Stomach (tissue), 8 donors: ENCODE measurements at regions not wholly inside any gene's neighbourhood (a gene's known extent, or its start where the extent isn't known, plus 50 kb on each side); places are given as distances from the start of the nearest gene placed in this dataset.
"Not testable (repeated sequence)": the region's sequence is repeated elsewhere in the genome, so short reads cannot be mapped to it uniquely, and the experiment has no call there.

ENCODE experiments used
- DNase-seq, 2 donors: peaks; one replicate each; pipeline versions ENCODE4 v3.0.0 to v3.0.0-alpha.2; 2013 to 2019
- H3K27ac ChIP-seq, 5 donors: fragments of 200-600 bp in 4 of 5; sonication (generic) in 4 of 5; one replicate each; pipeline ENCODE4 v1.5.1; 2013 to 2019; ENCODE audit warnings: mild to moderate bottlenecking in 1 of 5, moderate library complexity in 1 of 5
- H3K27me3 ChIP-seq, 3 donors: fragments of 200-600 bp; sonication (generic); one replicate each; pipeline ENCODE4 v1.5.1; 2017 to 2019; ENCODE audit warnings: mixed run types in 1 of 3
- H3K36me3 ChIP-seq, 4 donors: fragments of 200-600 bp; sonication (generic); 1 replicate in 3 of 4; 2 replicates in 1 of 4; pipeline ENCODE4 v1.5.1; 2016 to 2019
- H3K4me1 ChIP-seq, 4 donors: fragments of 200-600 bp; sonication (generic); one replicate each; pipeline ENCODE4 v1.5.1; 2016 to 2019
- H3K4me3 ChIP-seq, 4 donors: fragments of 200-600 bp; sonication (generic) in 3 of 4; one replicate each; pipeline ENCODE4 v1.5.1; 2016 to 2019; ENCODE audit warnings: mild to moderate bottlenecking in 1 of 4
- H3K9me3 ChIP-seq, 4 donors: fragments of 200-600 bp; sonication (generic); one replicate each; pipeline ENCODE4 v1.5.1; 2016 to 2019
- EP300 ChIP-seq: sonication (generic); formaldehyde crosslinking; IDR thresholded peaks from one replicate; pipeline ENCODE4 v1.6.1; 2017; ENCODE audit warnings: antibody characterized with exemption
- POLR2A ChIP-seq, 4 donors: fragments of 450-650 bp; IDR thresholded peaks; one replicate each; pipeline ENCODE4 v1.6.1; 2016; ENCODE audit warnings: antibody characterized with exemption in 4 of 4, control low read depth in 2 of 4, mild to moderate bottlenecking in 1 of 4, moderate library complexity in 1 of 4
- POLR2AphosphoS5 ChIP-seq, 3 donors: sonication (generic); formaldehyde crosslinking; IDR thresholded peaks; one replicate each; pipeline ENCODE4 v1.6.1; 2016; ENCODE audit warnings: antibody characterized with exemption in 3 of 3
- WGBS, 5 donors: extraction: QIAGEN DNeasy Blood & Tissue Kit in 3 of 5; methylation state at CpG; one replicate each; pipeline versions ENCODE4 v1.1.5 to v1.1.7; 2013 to 2018; 5-methylcytosine and 5-hydroxymethylcytosine counted together
- intact Hi-C: fragments of 100-400 bp; cut with DNase I; formaldehyde crosslinking; loops from one replicate; pipeline ENCODE4 v1.15.1; 2023; ENCODE audit warnings: low total_unique reads
- TF ChIP-seq, protein P1 (sequence below), 7 experiments: fragments of 450-650 bp in 4 of 7; fragments of 200-600 bp in 3 of 7; sonication (generic) in 3 of 7; IDR thresholded peaks; one replicate each; pipeline ENCODE4 v1.5.1; 2016 to 2019; ENCODE audit warnings: antibody characterized with exemption in 7 of 7, control low read depth in 2 of 7, mild to moderate bottlenecking in 1 of 7
- donor health status: healthy with polysubstance abuse.
- donor health status: Bipolar disorder and iron deficiency.
- donor health status: healthy.

DNA sequence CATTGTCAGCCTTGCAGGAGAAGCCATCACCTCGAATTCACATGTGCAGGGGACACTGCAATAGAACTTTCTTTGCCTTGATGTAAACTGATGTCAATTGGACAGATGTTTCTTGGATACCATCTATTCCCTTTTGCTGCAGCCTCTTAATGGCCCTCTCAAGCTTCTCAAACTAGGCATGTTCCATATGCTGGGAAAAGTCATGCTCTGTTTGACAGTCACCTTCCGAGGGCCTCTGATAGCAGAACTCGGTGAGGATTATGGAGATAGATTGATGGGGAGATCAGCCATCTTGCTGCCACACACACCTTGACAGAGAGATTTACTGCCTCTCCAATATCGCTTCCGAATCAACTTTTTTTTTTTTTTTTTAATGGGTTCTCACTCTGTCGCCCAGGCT is 145.8 kb upstream of the NUDT4 start:
- no peak for DNase-seq
- intact Hi-C loops: no loop called here
- no peaks in the 10 kb centered on the region for H3K27me3 ChIP-seq
- H3K27ac ChIP-seq: no peak overlapping the region
- peaks cover 0 to 4% (median 0%) of the 10 kb centered on the region in 4 donors for H3K9me3 ChIP-seq
- H3K4me3 ChIP-seq: no peak overlapping the region
- TF ChIP-seq, protein P1, sequence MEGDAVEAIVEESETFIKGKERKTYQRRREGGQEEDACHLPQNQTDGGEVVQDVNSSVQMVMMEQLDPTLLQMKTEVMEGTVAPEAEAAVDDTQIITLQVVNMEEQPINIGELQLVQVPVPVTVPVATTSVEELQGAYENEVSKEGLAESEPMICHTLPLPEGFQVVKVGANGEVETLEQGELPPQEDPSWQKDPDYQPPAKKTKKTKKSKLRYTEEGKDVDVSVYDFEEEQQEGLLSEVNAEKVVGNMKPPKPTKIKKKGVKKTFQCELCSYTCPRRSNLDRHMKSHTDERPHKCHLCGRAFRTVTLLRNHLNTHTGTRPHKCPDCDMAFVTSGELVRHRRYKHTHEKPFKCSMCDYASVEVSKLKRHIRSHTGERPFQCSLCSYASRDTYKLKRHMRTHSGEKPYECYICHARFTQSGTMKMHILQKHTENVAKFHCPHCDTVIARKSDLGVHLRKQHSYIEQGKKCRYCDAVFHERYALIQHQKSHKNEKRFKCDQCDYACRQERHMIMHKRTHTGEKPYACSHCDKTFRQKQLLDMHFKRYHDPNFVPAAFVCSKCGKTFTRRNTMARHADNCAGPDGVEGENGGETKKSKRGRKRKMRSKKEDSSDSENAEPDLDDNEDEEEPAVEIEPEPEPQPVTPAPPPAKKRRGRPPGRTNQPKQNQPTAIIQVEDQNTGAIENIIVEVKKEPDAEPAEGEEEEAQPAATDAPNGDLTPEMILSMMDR (IDR thresholded peaks at IDR 0.05): no peak
- TF ChIP-seq POLR2AphosphoS5 (IDR thresholded peaks at IDR 0.05) (no peak), POLR2A (IDR thresholded peaks at IDR 0.05) (no peak), EP300 (no peak)
- H3K4me1 ChIP-seq: peaks cover 0 to 7% (median 3%) of the 10 kb centered on the region in 4 donors
- WGBS, 5 donors: 89 to 95% (median 93%) methylated on average over 6 of the region's 6 CpGs
- no peaks in the 10 kb centered on the region for H3K36me3 ChIP-seq

DNA sequence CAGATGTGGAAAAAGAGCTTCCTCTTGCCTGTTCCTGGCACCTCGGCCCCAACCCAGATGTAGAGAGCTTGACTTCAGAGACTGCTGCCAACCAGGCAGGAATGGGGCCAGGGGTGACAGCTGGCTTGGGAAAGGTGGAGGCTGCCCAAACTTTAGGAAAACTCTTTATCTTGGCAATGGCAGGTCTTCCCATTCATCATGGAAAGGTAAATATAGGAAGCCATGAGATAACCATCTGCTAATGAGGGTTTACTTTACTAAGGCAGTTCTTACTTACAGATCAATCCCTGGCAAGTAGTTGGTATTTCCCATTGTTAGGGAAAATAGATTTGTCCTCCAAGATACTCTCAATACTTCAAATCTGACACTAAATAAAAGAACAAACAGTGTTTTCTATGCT is 143.1 kb upstream of the NUDT4 start:
- no peaks in the 10 kb centered on the region for H3K36me3 ChIP-seq
- no peak overlapping the region for H3K27ac ChIP-seq
- no peaks in the 10 kb centered on the region for H3K27me3 ChIP-seq
- no peak overlapping the region for H3K4me3 ChIP-seq
- WGBS, 5 donors: 13 to 52% (median 41%) methylated on average over 1 of the region's 1 CpG
- TF ChIP-seq POLR2AphosphoS5 (IDR thresholded peaks at IDR 0.05): no peak
- TF ChIP-seq POLR2A (IDR thresholded peaks at IDR 0.05): no peak
- TF ChIP-seq, protein P1 (IDR thresholded peaks at IDR 0.05): no peak
- TF ChIP-seq EP300: no peak
- peak in 1 of 2 donors; percentile 66 for DNase-seq
- intact Hi-C loops: no loop called here
- peaks cover 0 to 7% (median 2%) of the 10 kb centered on the region in 4 donors for H3K4me1 ChIP-seq
- H3K9me3 ChIP-seq: peaks cover 0 to 22% (median 8%) of the 10 kb centered on the region in 4 donors

DNA sequence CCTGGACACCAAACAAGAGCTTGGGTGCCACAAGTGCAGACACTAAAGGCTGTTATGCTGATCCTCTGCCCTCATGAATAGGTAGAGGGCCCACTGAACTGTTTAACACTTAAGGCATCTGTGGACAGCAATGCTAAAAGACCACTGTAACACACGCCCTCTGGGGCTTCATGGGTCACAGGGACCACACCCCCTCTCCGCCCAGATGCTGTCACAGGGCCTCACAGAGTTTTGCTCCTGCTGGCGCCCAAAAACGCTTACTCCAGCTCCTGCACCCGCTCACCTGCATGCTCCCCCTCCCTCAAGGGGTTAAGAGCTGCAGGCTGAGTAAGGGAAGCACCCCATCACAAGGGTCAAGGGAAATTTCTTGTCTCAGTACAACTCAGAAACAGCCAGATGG is 141.8 kb upstream of the NUDT4 start:
- no peak overlapping the region for H3K27ac ChIP-seq
- peaks cover 0 to 27% (median 11%) of the 10 kb centered on the region in 4 donors for H3K9me3 ChIP-seq
- H3K4me3 ChIP-seq: no peak overlapping the region
- no peak for DNase-seq
- intact Hi-C loops: no loop called here
- H3K4me1 ChIP-seq: peaks cover 0 to 7% (median 0%) of the 10 kb centered on the region in 4 donors
- H3K27me3 ChIP-seq: no peaks in the 10 kb centered on the region
- TF ChIP-seq EP300: no peak
- TF ChIP-seq, protein P1 (IDR thresholded peaks at IDR 0.05): no peak
- no peak for TF ChIP-seq POLR2AphosphoS5 (IDR thresholded peaks at IDR 0.05)
- TF ChIP-seq POLR2A (IDR thresholded peaks at IDR 0.05): no peak
- H3K36me3 ChIP-seq: no peaks in the 10 kb centered on the region
- 87 to 96% (median 91%) methylated on average over 4 to 5 of the region's 5 CpGs for WGBS, 5 donors

DNA sequence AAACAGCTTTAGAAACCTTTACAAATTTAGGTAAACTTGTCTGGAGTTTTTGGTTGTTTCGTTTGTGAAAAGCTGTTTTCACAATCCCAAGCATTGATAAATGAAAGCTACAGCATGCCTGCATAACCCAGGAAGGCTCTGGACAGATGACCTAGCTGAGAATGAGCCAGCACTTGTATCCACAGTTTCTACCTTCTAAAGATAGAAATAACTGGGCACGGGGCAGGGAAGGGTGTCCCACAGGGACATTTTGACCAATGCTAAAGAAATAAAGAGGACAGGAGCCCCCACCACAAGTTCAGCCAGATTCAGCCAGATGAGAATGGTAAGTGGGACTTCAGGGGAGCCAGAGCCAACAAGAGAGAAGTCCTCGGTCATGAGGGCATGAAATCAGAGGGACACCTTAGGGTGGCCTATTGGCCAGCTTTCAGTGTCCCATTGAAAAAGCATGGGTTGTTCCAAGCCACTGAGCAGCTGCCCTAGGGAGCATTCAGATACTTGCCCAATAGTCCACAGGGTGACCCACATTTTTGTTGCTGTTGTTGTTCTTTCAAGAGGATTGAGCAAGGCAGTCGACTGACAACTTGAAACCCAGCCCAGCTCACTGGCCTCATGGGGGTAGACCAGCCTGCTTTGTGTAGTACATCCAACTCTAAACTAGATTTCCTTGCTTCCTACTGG is 140.3 kb upstream of the NUDT4 start:
- no peak overlapping the region for H3K27ac ChIP-seq
- no peaks in the 10 kb centered on the region for H3K27me3 ChIP-seq
- H3K36me3 ChIP-seq: no peaks in the 10 kb centered on the region
- intact Hi-C loops: no loop called here
- TF ChIP-seq, protein P1 (IDR thresholded peaks at IDR 0.05): no peak
- WGBS, 5 donors: 74 to 92% (median 86%) methylated on average over 4 of the region's 4 CpGs
- DNase-seq: no peak
- peaks cover 0 to 7% (median under 1%) of the 10 kb centered on the region in 4 donors for H3K4me1 ChIP-seq
- no peak overlapping the region for H3K4me3 ChIP-seq
- H3K9me3 ChIP-seq: peaks cover 0 to 27% (median 11%) of the 10 kb centered on the region in 4 donors

DNA sequence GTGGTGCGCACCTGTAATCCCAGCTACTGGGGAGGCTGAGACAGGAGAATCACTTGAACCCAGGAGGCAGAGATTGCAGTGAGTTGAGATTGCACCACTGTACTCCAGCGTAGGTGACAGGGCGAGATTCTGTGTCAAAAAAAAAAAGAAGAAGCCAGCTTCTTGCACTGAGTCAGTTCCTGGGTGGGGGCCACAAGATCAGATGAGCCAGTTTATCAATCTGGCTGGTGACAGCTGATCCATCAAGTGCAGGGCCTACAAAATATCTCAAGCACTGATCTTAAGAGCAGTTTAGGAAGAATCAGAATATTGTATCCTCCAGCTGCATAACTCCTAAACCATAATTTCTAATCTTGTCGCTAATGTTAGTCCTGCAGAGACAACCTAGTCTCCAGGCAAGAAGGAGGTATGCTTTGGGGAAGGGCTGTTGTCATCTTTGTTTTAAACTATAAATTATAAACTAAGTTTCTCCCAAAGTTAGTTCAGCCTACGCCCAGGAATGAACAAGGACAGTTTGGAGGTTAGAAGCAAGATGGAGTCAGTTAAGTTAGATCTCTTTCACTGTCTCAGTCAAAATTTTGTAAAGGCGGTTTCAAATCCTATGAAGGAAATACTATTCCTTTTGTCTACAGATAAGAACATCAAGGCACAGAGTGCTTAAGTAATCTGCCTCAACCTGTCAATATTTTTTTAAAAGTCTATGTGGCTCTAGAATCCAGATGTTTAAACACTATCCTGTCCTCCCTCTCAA is 139.0 kb upstream of the NUDT4 start:
- H3K27ac ChIP-seq, intact Hi-C loops, DNase-seq, H3K27me3 ChIP-seq, H3K36me3 ChIP-seq, H3K4me3 ChIP-seq: not testable (repeated sequence)
- Histone ChIP-seq H3K9me3 (peaks cover 0 to 27% (median 11%) of the 10 kb centered on the region in 4 donors), H3K4me1 (peaks cover 0 to 12% (median 5%) of the 10 kb centered on the region in 4 donors)
- WGBS, 5 donors: 96 to 98% (median 97%) methylated on average over 6 of the region's 6 CpGs

DNA sequence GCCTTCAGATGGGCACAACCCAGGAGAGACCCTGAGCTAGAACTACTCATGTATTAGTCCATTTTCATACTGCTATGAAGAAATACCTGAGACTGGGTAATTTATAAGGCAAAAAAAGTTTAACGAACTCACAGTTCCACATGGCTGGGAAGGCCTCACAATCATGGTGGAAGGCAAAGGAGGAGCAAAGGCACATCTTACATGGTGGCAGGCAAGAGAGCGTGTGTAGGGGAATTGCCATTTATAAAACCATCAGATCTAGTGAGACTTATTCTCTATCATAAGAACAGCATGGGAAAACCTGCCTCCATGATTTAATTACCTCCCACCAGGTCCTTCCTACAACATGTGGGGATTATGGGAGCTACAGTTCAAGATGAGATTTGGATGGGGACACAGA is 137.9 kb upstream of the NUDT4 start:
- H3K27ac ChIP-seq, H3K27me3 ChIP-seq, DNase-seq, intact Hi-C loops, H3K36me3 ChIP-seq, H3K4me3 ChIP-seq: not testable (repeated sequence)
- Histone ChIP-seq H3K4me1 (peaks cover 0 to 23% (median 5%) of the 10 kb centered on the region in 4 donors), H3K9me3 (peaks cover 0 to 27% (median 11%) of the 10 kb centered on the region in 4 donors)
- 93 to 100% (median 98%) methylated on average over 2 of the region's 2 CpGs for WGBS, 5 donors
